K562 (cell line): ENCODE measurements at regions not wholly inside any gene's neighbourhood (a gene's known extent, or its start where the extent isn't known, plus 50 kb on each side); places are given as distances from the start of the nearest gene placed in this dataset.
"Not testable (repeated sequence)": the region's sequence is repeated elsewhere in the genome, so short reads cannot be mapped to it uniquely, and the experiment has no call there.

ENCODE experiments used
- ARID1B ChIP-seq: fragments of 450-650 bp; IDR thresholded peaks from 2 replicates; pipeline ENCODE4 v1.6.1; 2016; ENCODE audit warnings: antibody characterized with exemption, mild to moderate bottlenecking, inconsistent platforms
- ATF1 ChIP-seq, 2 experiments: fragments of 450-650 bp in 1 of 2; IDR thresholded peaks; 2 replicates each; pipeline ENCODE4 v1.6.1; 2016; ENCODE audit warnings: missing compliant biosample characterization in 1 of 2, missing genetic modification characterization in 1 of 2
- CHAMP1 ChIP-seq: fragments of 450-650 bp; IDR thresholded peaks from 2 replicates; pipeline ENCODE4 v1.6.1; 2016; ENCODE audit warnings: mild to moderate bottlenecking
- CREB1 ChIP-seq, 2 experiments: sonication (generic) in 1 of 2; formaldehyde crosslinking in 1 of 2; IDR thresholded peaks; 2 replicates each; pipeline versions ENCODE4 v1.6.1 to v1.8.0; 2012 to 2022; ENCODE audit warnings: inconsistent platforms in 1 of 2, mild to moderate bottlenecking in 1 of 2, missing genetic modification reagents in 1 of 2, moderate library complexity in 1 of 2
- EHMT2 ChIP-seq: fragments of 450-650 bp; IDR thresholded peaks from 2 replicates; pipeline ENCODE4 v1.6.1; 2018; ENCODE audit warnings: antibody characterized with exemption
- JUN ChIP-seq, 2 experiments: sonication (generic) in 1 of 2; formaldehyde crosslinking in 1 of 2; IDR thresholded peaks; 2 replicates each; pipeline versions ENCODE4 v1.6.1 to v1.8.0; 2012 to 2022; ENCODE audit warnings: borderline replicate concordance in 2 of 2, mild to moderate bottlenecking in 2 of 2, improper control_type of control experiment in 1 of 2, low read depth in 1 of 2, low read length in 1 of 2, missing genetic modification reagents in 1 of 2
- JUNB ChIP-seq: fragments of 450-650 bp; formaldehyde crosslinking; conservative IDR thresholded peaks from 2 replicates; pipeline ENCODE4 v1.4.0; 2020; ENCODE audit warnings: mild to moderate bottlenecking
- JUND ChIP-seq, 2 experiments: IDR thresholded peaks; 2 replicates in 1 of 2; 3 replicates in 1 of 2; pipeline ENCODE4 v1.6.1; 2011; ENCODE audit warnings: borderline replicate concordance in 2 of 2, low read depth in 2 of 2, low read length in 2 of 2, improper control_type of control experiment in 1 of 2, missing biosample characterization in 1 of 2, missing genetic modification characterization in 1 of 2, missing genetic modification reagents in 1 of 2
- LEF1 ChIP-seq: fragments of 450-650 bp; IDR thresholded peaks from 2 replicates; pipeline ENCODE4 v1.6.1; 2016; ENCODE audit warnings: mild to moderate bottlenecking
- MAFG ChIP-seq: fragments of 450-650 bp; conservative IDR thresholded peaks from 2 replicates; pipeline ENCODE4 v1.6.1; 2016; ENCODE audit warnings: missing genetic modification characterization, missing compliant biosample characterization
- MAZ ChIP-seq, 2 experiments: fragments of 450-650 bp in 1 of 2; sonication (generic) in 1 of 2; formaldehyde crosslinking; IDR thresholded peaks in 1 of 2; conservative IDR thresholded peaks in 1 of 2; 2 replicates each; pipeline versions ENCODE4 v1.4.0 to v1.5.0; 2020; ENCODE audit warnings: mild to moderate bottlenecking in 1 of 2, missing genetic modification reagents in 1 of 2
- MCM7 ChIP-seq, 2 experiments: fragments of 450-650 bp; IDR thresholded peaks; 2 replicates each; pipeline ENCODE4 v1.6.1; 2016 to 2018
- MIER1 ChIP-seq: fragments of 450-650 bp; IDR thresholded peaks from 2 replicates; pipeline ENCODE4 v1.6.1; 2016; ENCODE audit warnings: antibody characterized with exemption, mild to moderate bottlenecking, low read depth
- MTA3 ChIP-seq: fragments of 450-650 bp; formaldehyde crosslinking; IDR thresholded peaks from 2 replicates; pipeline ENCODE4 v1.6.1; 2017; ENCODE audit warnings: mild to moderate bottlenecking, borderline replicate concordance
- NCOA1 ChIP-seq: fragments of 450-650 bp; IDR thresholded peaks from 2 replicates; pipeline ENCODE4 v1.6.1; 2016; ENCODE audit warnings: low read depth
- NEUROD1 ChIP-seq: fragments of 150-350 bp; IDR thresholded peaks from 2 replicates; pipeline ENCODE4 v1.6.1; 2014; ENCODE audit warnings: borderline replicate concordance, low read length, low read depth; ENCODE audit not compliant: partially characterized antibody
- NFE2 ChIP-seq: IDR thresholded peaks from 2 replicates; pipeline ENCODE4 v1.6.1; 2014; ENCODE audit warnings: antibody characterized with exemption, low read depth
- NFE2L1 ChIP-seq: fragments of 450-650 bp; IDR thresholded peaks from 2 replicates; pipeline ENCODE4 v1.6.1; 2016; ENCODE audit warnings: missing genetic modification characterization, low read depth, mild to moderate bottlenecking, missing compliant biosample characterization, moderate library complexity, borderline replicate concordance
- RCOR1 ChIP-seq, 2 experiments: IDR thresholded peaks; 2 replicates each; pipeline ENCODE4 v1.6.1; 2012; ENCODE audit warnings: low read depth in 2 of 2, low read length in 2 of 2, borderline replicate concordance in 1 of 2, improper control_type of control experiment in 1 of 2
- SMARCC2 ChIP-seq: fragments of 450-650 bp; IDR thresholded peaks from 2 replicates; pipeline ENCODE4 v1.6.1; 2017; ENCODE audit warnings: antibody characterized with exemption, moderate library complexity, mild to moderate bottlenecking, low read depth
- STAT5A ChIP-seq: IDR thresholded peaks from 2 replicates; pipeline ENCODE4 v1.6.1; 2012; ENCODE audit warnings: low read length, inconsistent platforms, borderline replicate concordance
- TARDBP ChIP-seq: fragments of 450-650 bp; IDR thresholded peaks from 2 replicates; pipeline ENCODE4 v1.6.1; 2016
- TCF7 ChIP-seq: sonication (generic); IDR thresholded peaks from 2 replicates; pipeline ENCODE4 v1.6.1; 2016; ENCODE audit warnings: antibody characterized with exemption, borderline replicate concordance
- VEZF1 ChIP-seq: fragments of 200-800 bp; sonication (Bioruptor generic); IDR thresholded peaks from 2 replicates; pipeline ENCODE4 v1.6.1; 2017; ENCODE audit warnings: missing genetic modification characterization, missing compliant biosample characterization

GRCh38 chr10:3313784-3314444 lies 141.3 kb upstream of the PITRM1 start (continued):
- TF ChIP-seq VEZF1 (CRISPR knock-in tag) (peak; percentile 69), LEF1 (peak; percentile 79), STAT5A (peak; percentile 72), CHAMP1 (peak; percentile 48; the same call in 1 of the 2 replicates), SMARCC2 (peak; percentile 53; the same call in 1 of the 2 replicates), CREB1 (IDR thresholded peaks at IDR 0.05) (peak; percentile 82), CREB1 (CRISPR knock-in tag; IDR thresholded peaks at IDR 0.05) (peak; percentile 90), NCOA1 (peak; percentile 97), ARID1B (peak; percentile 72), NEUROD1 (peak; percentile 29), TCF7 (0 out of 2 replicates have a peak, but pooled peaks have one; percentile 57), RCOR1 (IDR thresholded peaks at IDR 0.05; ENCODE audit: borderline replicate concordance in 1 of 2, low read depth in 2 of 2, low read length in 2 of 2) (peak in 1 of 2 experiments; percentile 43; a peak in 1 of 4 replicates), MAZ (CRISPR knock-in tag; conservative IDR thresholded peaks at IDR 0.05 in 1 of 2, IDR thresholded peaks at IDR 0.05 in 1 of 2) (peak; percentile 37 to 82; a peak in 2 of 4 replicates), JUN (IDR thresholded peaks at IDR 0.05; ENCODE audit: borderline replicate concordance, low read depth, low read length) (peak; percentile 67; the same call in 1 of the 2 replicates), MAFG (tag) (peak; percentile 99), JUND (IDR thresholded peaks at IDR 0.05; ENCODE audit: borderline replicate concordance, low read depth, low read length) (peak; percentile 84), JUND (tag; IDR thresholded peaks at IDR 0.05; ENCODE audit: borderline replicate concordance, low read depth, low read length) (peak; percentile 83; the same call in 2 of the 3 replicates), TARDBP (peak; percentile 69; the same call in 1 of the 2 replicates), NFE2 (peak; percentile 97), ATF1 (tag; IDR thresholded peaks at IDR 0.05) (peak; percentile 87), JUNB (CRISPR knock-in tag) (peak; percentile 83), NFE2L1 (tag) (peak; percentile 95), MIER1 (peak; percentile 89), MTA3 (peak; percentile 63), EHMT2 (peak; percentile 97), MCM7 (IDR thresholded peaks at IDR 0.05) (peak in 1 of 2 experiments; percentile 92; a peak in 2 of 4 replicates)
- TF ChIP-seq JUN (CRISPR knock-in tag; IDR thresholded peaks at IDR 0.05; ENCODE audit: borderline replicate concordance); ATF1 (CRISPR knock-in tag; IDR thresholded peaks at IDR 0.05): not testable (repeated sequence)
